Heart left ventricle (tissue), 13 donors: ENCODE measurements at regions not wholly inside any gene's neighbourhood (a gene's known extent, or its start where the extent isn't known, plus 50 kb on each side); places are given as distances from the start of the nearest gene placed in this dataset.

Experiments
- POLR2A ChIP-seq, 2 donors: fragments of 450-650 bp; IDR thresholded peaks; one replicate each; pipeline ENCODE4 v1.6.1; 2017; ENCODE audit warnings: antibody characterized with exemption in 2 of 2, mild to moderate bottlenecking in 2 of 2, moderate library complexity in 2 of 2
- TF ChIP-seq, protein P1 (sequence below), 12 donors: fragments of 200-600 bp; sonication (generic) in 4 of 12; IDR thresholded peaks; one replicate each; pipeline versions ENCODE4 v1.5.0 to v1.8.0; 2018 to 2022; ENCODE audit warnings: antibody characterized with exemption in 12 of 12, mild to moderate bottlenecking in 5 of 12
- donor health status: ischemic (EF 13 %, LVEDD 7.1; RV severe dilation, severe dysfunction).
- donor health status: DM: no; HTN: yes; CAD: no.
- donor health status: DM: no; HTN: no; CAD: no.
- donor health status: ischemic (EF 25% LVEDD 6.9; RV normal size, moderate dysfunction).
- donor health status: ischemic (EF 25% LVEDD 5.7; RV mildly dilated, moderate dysfunction).
- donor health status: ischemic (EF 35%, LVEDD 5.7; RV mildly dilated, moderate dysfunction).
- donor health status: nonischemic (EF 11% LVEDD 7.7; RV severe dilation, severe dysfunction).
- donor health status: DM: yes; HTN: yes; CAD: no.
- donor health status: PGD.
- donor health status: ischemic (EF 29% LVEDD 5.4; RV normal size, mild dysfunction).
- donor health status: nonischemic (EF 23%, LVEDD 6.1; RV moderate dilation, normal function).

DNA sequence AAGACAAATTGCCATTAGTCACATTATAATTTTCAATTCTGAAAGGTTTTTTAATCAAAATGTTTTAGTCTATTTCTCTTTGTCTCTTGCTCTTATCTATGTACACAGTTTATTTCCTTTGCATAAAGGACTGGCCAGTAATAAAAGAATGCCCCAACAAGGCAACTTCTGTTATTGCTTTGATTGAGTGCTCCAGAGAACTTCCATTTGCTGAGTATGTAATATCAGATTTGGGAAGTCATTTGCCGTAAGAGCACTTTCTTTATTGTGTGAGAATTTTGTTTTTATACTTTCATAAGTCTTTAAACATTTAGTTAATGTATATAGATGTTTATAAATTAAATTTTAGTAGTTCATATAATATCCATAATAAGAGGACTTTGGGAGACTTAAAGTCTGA, 1140.4 kb downstream of the PCDH9 start:
- TF ChIP-seq, protein P1, sequence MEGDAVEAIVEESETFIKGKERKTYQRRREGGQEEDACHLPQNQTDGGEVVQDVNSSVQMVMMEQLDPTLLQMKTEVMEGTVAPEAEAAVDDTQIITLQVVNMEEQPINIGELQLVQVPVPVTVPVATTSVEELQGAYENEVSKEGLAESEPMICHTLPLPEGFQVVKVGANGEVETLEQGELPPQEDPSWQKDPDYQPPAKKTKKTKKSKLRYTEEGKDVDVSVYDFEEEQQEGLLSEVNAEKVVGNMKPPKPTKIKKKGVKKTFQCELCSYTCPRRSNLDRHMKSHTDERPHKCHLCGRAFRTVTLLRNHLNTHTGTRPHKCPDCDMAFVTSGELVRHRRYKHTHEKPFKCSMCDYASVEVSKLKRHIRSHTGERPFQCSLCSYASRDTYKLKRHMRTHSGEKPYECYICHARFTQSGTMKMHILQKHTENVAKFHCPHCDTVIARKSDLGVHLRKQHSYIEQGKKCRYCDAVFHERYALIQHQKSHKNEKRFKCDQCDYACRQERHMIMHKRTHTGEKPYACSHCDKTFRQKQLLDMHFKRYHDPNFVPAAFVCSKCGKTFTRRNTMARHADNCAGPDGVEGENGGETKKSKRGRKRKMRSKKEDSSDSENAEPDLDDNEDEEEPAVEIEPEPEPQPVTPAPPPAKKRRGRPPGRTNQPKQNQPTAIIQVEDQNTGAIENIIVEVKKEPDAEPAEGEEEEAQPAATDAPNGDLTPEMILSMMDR (IDR thresholded peaks at IDR 0.05), result no peak
- TF ChIP-seq POLR2A (IDR thresholded peaks at IDR 0.05), result no peak
